ENCODE measurements at regions not wholly inside any gene's neighbourhood (a gene's known extent, or its start where the extent isn't known, plus 50 kb on each side); places are given as distances from the start of the nearest gene placed in this dataset.

DNA sequence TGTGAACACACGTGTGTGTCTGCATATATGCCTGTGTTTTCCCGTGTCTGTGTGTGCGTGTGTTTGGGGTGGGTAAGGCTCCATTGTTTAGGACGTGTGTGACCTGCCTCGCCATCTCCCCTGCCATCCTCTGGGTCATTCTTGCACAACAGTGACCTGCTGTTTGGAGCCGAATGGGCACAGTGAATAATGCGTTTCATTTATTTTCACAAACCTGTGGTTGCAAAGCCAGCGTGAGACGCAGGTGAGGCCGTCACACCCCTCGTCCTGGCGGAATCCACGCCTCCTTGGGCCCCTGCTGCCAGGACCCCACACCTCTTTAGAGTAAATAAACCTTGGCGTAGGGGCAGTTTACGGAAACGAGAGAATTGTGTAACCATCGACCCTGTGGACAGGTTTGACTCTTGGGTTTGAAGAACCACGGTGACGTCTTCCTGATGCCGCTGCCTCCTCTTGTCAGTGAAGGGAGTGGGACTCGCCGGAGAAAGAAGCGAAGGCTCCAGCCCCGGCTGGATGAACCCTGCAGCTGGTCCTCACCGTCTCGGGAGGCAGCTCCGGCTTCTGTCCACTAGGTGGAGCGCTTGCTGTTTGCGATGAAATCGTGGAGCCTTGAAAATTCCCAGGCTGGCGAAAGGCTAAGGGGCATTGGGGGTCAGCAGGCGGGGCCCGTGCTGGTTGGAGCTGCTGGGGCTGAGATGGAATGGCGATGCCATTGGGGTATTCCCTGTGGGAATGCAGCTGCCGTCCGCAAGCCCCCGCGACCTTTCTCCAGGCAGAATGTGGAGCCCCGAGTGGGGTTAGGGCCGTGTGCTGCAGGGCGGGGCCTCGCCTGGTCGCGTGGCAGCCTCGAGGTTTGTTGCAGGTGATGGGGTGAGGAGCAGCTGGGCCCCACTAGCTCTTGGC is 81.1 kb downstream of the RTP5 start:
- TF ChIP-seq, protein P1, sequence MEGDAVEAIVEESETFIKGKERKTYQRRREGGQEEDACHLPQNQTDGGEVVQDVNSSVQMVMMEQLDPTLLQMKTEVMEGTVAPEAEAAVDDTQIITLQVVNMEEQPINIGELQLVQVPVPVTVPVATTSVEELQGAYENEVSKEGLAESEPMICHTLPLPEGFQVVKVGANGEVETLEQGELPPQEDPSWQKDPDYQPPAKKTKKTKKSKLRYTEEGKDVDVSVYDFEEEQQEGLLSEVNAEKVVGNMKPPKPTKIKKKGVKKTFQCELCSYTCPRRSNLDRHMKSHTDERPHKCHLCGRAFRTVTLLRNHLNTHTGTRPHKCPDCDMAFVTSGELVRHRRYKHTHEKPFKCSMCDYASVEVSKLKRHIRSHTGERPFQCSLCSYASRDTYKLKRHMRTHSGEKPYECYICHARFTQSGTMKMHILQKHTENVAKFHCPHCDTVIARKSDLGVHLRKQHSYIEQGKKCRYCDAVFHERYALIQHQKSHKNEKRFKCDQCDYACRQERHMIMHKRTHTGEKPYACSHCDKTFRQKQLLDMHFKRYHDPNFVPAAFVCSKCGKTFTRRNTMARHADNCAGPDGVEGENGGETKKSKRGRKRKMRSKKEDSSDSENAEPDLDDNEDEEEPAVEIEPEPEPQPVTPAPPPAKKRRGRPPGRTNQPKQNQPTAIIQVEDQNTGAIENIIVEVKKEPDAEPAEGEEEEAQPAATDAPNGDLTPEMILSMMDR (IDR thresholded peaks at IDR 0.05; ENCODE audit: low read depth, low read length), result peak; percentile 96
- DNase-seq (ENCODE audit: low read depth, low spot score), result peak; percentile 59
- in situ Hi-C loops (cut with HindIII; ENCODE audit: low sequenced_read_pairs), result no loop called here
- no peak overlapping the region for H3K4me3 ChIP-seq (ENCODE audit: low read depth, low read length)

DNA sequence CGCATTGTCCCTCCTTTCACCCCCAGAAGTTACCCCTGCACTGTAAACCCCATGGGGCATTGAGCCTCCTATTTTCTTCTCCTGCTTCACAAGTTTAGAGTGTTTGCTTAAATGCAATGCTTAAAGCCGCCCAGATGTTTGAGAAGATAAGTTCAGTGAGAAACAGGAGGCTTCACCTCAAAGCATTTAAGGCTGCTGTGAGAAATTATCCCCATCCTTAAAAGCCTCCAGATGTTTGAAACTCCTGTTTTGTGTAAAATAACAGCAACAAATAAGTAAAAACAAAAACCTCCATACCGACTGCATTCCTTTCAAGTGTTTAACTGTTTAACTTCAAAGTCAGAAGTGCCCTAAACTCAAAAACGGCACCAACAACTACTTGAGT is 81.8 kb downstream of the RTP5 start:
- in situ Hi-C loops (cut with HindIII; ENCODE audit: low sequenced_read_pairs), result no loop called here
- no peak overlapping the region for H3K4me3 ChIP-seq (ENCODE audit: low read depth, low read length)
- TF ChIP-seq, protein P1 (IDR thresholded peaks at IDR 0.05; ENCODE audit: low read depth, low read length), result no peak
- DNase-seq (ENCODE audit: low read depth, low spot score), result no peak

DNA sequence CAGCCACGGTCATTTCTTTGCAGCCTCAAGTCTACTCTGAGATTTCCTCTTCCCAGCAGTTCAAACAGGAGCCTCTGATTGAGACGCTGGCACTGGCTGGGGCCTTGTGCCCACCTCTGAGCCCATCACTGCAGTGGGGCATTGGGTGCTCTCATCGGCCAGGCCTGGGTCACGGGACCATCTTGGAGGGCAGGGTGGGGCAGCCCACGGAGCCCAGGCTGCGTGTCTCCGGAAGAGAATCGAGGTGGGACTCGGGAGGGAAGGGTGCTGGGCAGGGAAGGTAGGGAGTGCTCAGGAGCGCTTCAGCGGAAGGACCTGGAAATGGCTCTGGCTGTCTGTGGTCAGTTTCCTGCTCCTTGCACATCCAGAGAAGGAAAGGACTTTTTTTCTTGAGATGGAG is 82.4 kb downstream of the RTP5 start:
- H3K4me3 ChIP-seq (ENCODE audit: low read depth, low read length), result no peak overlapping the region
- TF ChIP-seq, protein P1 (IDR thresholded peaks at IDR 0.05; ENCODE audit: low read depth, low read length), result no peak
- no peak for DNase-seq (ENCODE audit: low read depth, low spot score)
- in situ Hi-C loops (cut with HindIII; ENCODE audit: low sequenced_read_pairs), result no loop called here

DNA sequence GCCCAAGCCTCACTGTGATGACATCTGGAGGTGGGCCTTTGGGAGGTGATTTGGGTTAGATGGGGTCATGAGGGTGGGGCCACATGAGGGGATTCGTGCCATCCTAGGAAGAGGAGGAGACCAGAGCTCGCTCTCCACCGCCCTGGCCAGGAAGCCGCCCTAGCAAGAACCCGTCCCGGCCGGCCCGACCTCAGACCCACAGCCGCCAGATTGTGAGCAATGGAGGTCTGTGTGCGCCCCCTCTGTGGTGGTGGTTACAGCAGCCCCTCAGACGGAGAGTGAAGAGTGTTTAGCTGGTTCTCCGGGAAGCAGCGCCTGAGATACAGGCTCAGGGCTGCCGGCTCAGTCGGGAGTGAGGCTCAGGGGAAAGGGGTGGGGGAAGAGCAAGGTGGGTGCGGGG is 83.3 kb downstream of the RTP5 start:
- no peak for DNase-seq (ENCODE audit: low read depth, low spot score)
- H3K4me3 ChIP-seq (ENCODE audit: low read depth, low read length), result no peak overlapping the region
- TF ChIP-seq, protein P1 (IDR thresholded peaks at IDR 0.05; ENCODE audit: low read depth, low read length), result no peak
- in situ Hi-C loops (cut with HindIII; ENCODE audit: low sequenced_read_pairs), result no loop called here

DNA sequence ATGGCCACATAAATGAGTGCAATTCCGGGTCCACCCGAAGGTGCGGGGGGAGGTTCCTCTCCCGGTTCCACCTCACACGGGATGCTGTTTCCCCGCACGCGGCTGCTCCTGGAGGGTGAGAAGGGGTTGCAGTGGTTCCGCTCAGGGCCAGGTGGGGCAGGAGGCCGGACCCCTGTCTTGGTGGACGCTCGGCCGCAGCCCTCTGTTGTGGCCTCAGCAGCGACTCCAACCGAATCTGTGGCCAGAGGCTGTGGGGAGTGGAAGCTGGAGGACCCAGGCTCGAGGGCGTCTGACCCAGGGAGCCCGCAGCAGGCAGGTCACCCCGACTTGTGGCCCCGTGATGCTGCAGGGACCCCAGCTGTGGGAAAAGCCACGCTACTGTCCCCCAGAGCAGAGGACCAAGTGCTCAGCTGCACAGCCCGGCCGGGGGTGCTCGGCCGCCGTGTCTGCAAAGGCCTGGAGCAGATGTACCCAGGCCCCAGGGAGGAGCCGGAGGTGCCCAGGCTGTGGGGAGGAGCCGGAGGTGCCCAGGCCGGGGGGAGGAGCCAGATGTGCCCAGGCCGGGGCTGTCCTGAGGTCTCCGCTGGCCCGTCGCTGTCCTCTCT is 83.9 kb downstream of the RTP5 start:
- no peak for DNase-seq (ENCODE audit: low read depth, low spot score)
- no peak overlapping the region for H3K4me3 ChIP-seq (ENCODE audit: low read depth, low read length)
- TF ChIP-seq, protein P1 (IDR thresholded peaks at IDR 0.05; ENCODE audit: low read depth, low read length), result no peak
- in situ Hi-C loops (cut with HindIII; ENCODE audit: low sequenced_read_pairs), result no loop called here

DNA sequence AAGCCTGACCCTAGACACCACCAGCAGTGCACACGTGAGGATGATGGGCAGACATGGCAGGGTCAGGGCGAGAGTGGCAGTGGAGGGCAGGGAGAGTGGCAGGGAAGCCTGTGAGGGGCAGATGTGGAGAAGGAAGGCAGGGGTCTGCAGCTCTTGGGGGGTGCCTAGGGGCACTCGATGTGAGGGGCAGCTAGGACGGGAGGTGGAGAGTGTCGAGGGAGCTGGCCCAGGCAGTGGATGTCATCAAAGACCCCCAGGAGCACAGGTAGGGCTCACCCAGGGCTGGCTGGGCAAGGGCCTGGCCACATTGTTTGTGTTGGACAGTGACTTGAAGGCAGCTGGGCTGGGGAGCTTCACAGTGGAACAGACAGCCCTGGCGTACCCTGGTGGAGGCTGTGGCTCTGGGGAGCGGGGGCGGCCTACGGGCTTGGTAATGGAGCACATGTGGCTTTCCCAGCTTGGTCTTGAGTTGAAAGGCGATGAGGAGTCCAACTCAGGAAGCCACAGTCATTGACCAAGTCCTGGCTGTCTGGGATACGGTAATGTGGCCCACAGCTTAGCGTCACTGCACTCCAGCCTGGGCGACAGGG is 87.1 kb downstream of the RTP5 start:
- in situ Hi-C loops (cut with HindIII; ENCODE audit: low sequenced_read_pairs), result no loop called here
- TF ChIP-seq, protein P1 (IDR thresholded peaks at IDR 0.05; ENCODE audit: low read depth, low read length), result no peak
- no peak for DNase-seq (ENCODE audit: low read depth, low spot score)
- no peak overlapping the region for H3K4me3 ChIP-seq (ENCODE audit: low read depth, low read length)
